ENCODE measurements at regions not wholly inside any gene's neighbourhood (a gene's known extent, or its start where the extent isn't known, plus 50 kb on each side); places are given as distances from the start of the nearest gene placed in this dataset.

- no peaks in the 10 kb centered on the region for H3K4me1 ChIP-seq (ENCODE audit: control insufficient read depth in 1 of 2, insufficient read depth in 2 of 2, low read length in 2 of 2)
- H3K4me3 Mint-ChIP-seq = no peak overlapping the region
- no peaks in the 10 kb centered on the region for H3K36me3 Mint-ChIP-seq
- no peak overlapping the region for H3K27ac Mint-ChIP-seq
- H3K4me2 ChIP-seq (replicated peaks; ENCODE audit: extremely low read depth, low read length, poor library complexity, severe bottlenecking) = no peak overlapping the region
- no peak overlapping the region for H2AFZ ChIP-seq (ENCODE audit: insufficient read depth, low read depth, low read length, poor library complexity, severe bottlenecking)
- no peak overlapping the region for H3K9ac ChIP-seq (ENCODE audit: insufficient read depth, low read length, poor library complexity, severe bottlenecking)
- H3K4me3 ChIP-seq (replicated peaks in 1 of 3; ENCODE audit: low read depth in 2 of 3, low read length in 3 of 3) = no peak overlapping the region
- WGBS (ENCODE audit: insufficient coverage) = 93% methylated on average over 3 of the region's 8 CpGs
- no peaks in the 10 kb centered on the region for H3K9me3 Mint-ChIP-seq
- peaks cover 0 to 2% (median 0%) of the 10 kb centered on the region in 3 donors for H3K27me3 Mint-ChIP-seq (ENCODE audit: low read depth in 3 of 3)
- H3K27me3 ChIP-seq (ENCODE audit: control insufficient read depth in 2 of 2, insufficient read depth in 2 of 2, low read length in 2 of 2) = no peaks in the 10 kb centered on the region
- intact Hi-C loops (cut with micrococcal nuclease) = no loop called here
- no peaks in the 10 kb centered on the region for H4K20me1 ChIP-seq (ENCODE audit: insufficient read depth, low read length)
- H3K79me2 ChIP-seq (ENCODE audit: insufficient read depth, low read length) = no peaks in the 10 kb centered on the region
- no peaks in the 10 kb centered on the region for H3K9me3 ChIP-seq (replicated peaks in 1 of 2; ENCODE audit: control insufficient read depth in 1 of 2, insufficient read depth in 1 of 2, low read length in 2 of 2)
- H3K27ac ChIP-seq (ENCODE audit: low read depth in 1 of 2, low read length in 2 of 2) = no peak overlapping the region
- H3K36me3 ChIP-seq (replicated peaks in 1 of 2; ENCODE audit: control insufficient read depth in 1 of 2, insufficient read depth in 2 of 2, low read length in 2 of 2) = no peaks in the 10 kb centered on the region
- DNase-seq = no peak
- no peaks in the 10 kb centered on the region for H3K4me1 Mint-ChIP-seq
- TF ChIP-seq CTCF (IDR thresholded peaks at IDR 0.05) = no peak
These were observed 225.3 kb upstream of the CXorf66 start for GRCh38 chrX:140190441-140191108.

GRCh38 chrX:140180585-140180984 is 215.3 kb upstream of the CXorf66 start:
- intact Hi-C loops (cut with micrococcal nuclease) = no loop called here
- H3K4me1 ChIP-seq (ENCODE audit: control insufficient read depth in 1 of 2, insufficient read depth in 2 of 2, low read length in 2 of 2) = no peaks in the 10 kb centered on the region

More at GRCh38 chrX:140180585-140180984, 215.3 kb upstream of the CXorf66 start:
- no peaks in the 10 kb centered on the region for H3K27me3 ChIP-seq (ENCODE audit: control insufficient read depth in 2 of 2, insufficient read depth in 2 of 2, low read length in 2 of 2)
- H3K79me2 ChIP-seq (ENCODE audit: insufficient read depth, low read length) = no peaks in the 10 kb centered on the region
- H3K27ac ChIP-seq (ENCODE audit: low read depth in 1 of 2, low read length in 2 of 2) = no peak overlapping the region
- no peak overlapping the region for H3K4me3 Mint-ChIP-seq
- H3K4me3 ChIP-seq (replicated peaks in 1 of 3; ENCODE audit: low read depth in 2 of 3, low read length in 3 of 3) = no peak overlapping the region
- WGBS (ENCODE audit: insufficient coverage) = no CpG with 5 or more reads among the region's 3 CpGs
- H3K36me3 ChIP-seq (replicated peaks in 1 of 2; ENCODE audit: control insufficient read depth in 1 of 2, insufficient read depth in 2 of 2, low read length in 2 of 2) = no peaks in the 10 kb centered on the region
- H3K36me3 Mint-ChIP-seq = no peaks in the 10 kb centered on the region
- no peaks in the 10 kb centered on the region for H3K4me1 Mint-ChIP-seq
- no peak overlapping the region for H3K27ac Mint-ChIP-seq
- no peak overlapping the region for H3K4me2 ChIP-seq (replicated peaks; ENCODE audit: extremely low read depth, low read length, poor library complexity, severe bottlenecking)
- no peak for TF ChIP-seq CTCF (IDR thresholded peaks at IDR 0.05)
- H3K9me3 ChIP-seq (replicated peaks in 1 of 2; ENCODE audit: control insufficient read depth in 1 of 2, insufficient read depth in 1 of 2, low read length in 2 of 2) = no peaks in the 10 kb centered on the region
- no peaks in the 10 kb centered on the region for H3K27me3 Mint-ChIP-seq (ENCODE audit: low read depth in 3 of 3)
- H3K9ac ChIP-seq (ENCODE audit: insufficient read depth, low read length, poor library complexity, severe bottlenecking) = no peak overlapping the region
- H2AFZ ChIP-seq (ENCODE audit: insufficient read depth, low read depth, low read length, poor library complexity, severe bottlenecking) = no peak overlapping the region
- no peaks in the 10 kb centered on the region for H4K20me1 ChIP-seq (ENCODE audit: insufficient read depth, low read length)
- peaks cover 0 to 2% (median 0%) of the 10 kb centered on the region in 7 donors for H3K9me3 Mint-ChIP-seq
- DNase-seq = no peak

All from CD14-positive monocyte (primary cell).